Immature natural killer cell (primary cell): ENCODE measurements at regions not wholly inside any gene's neighbourhood (a gene's known extent, or its start where the extent isn't known, plus 50 kb on each side); places are given as distances from the start of the nearest gene placed in this dataset.
"Not testable (repeated sequence)": the region's sequence is repeated elsewhere in the genome, so short reads cannot be mapped to it uniquely, and the experiment has no call there.

ENCODE experiments used
- DNase-seq, 3 donors: peaks; one replicate each; pipeline ENCODE4 v3.0.0; 2022; ENCODE audit warnings: mixed read lengths in 1 of 3
- H3K27ac Mint-ChIP-seq, 6 donors: one replicate each; pipeline ENCODE4 v1.8.0; 2020; ENCODE audit warnings: mixed read lengths in 6 of 6, mild to moderate bottlenecking in 5 of 6, inconsistent platforms in 4 of 6, moderate library complexity in 3 of 6
- H3K27me3 Mint-ChIP-seq, 3 donors: one replicate each; pipeline ENCODE4 v1.8.0; 2020 to 2021; ENCODE audit warnings: low read depth in 3 of 3, mild to moderate bottlenecking in 3 of 3, mixed read lengths in 3 of 3, moderate library complexity in 3 of 3, inconsistent platforms in 1 of 3
- H3K36me3 Mint-ChIP-seq, 3 donors: one replicate each; pipeline ENCODE4 v1.8.0; 2020; ENCODE audit warnings: mixed read lengths in 3 of 3, inconsistent platforms in 2 of 3, mild to moderate bottlenecking in 2 of 3
- H3K4me1 Mint-ChIP-seq, 2 donors: one replicate each; pipeline ENCODE4 v1.8.0; 2020; ENCODE audit warnings: inconsistent platforms in 2 of 2, mild to moderate bottlenecking in 2 of 2, mixed read lengths in 2 of 2, moderate library complexity in 1 of 2
- H3K4me3 Mint-ChIP-seq, 5 donors: one replicate each; pipeline ENCODE4 v1.8.0; 2020; ENCODE audit warnings: mild to moderate bottlenecking in 5 of 5, mixed read lengths in 5 of 5, inconsistent platforms in 3 of 5, moderate library complexity in 3 of 5
- H3K9me3 Mint-ChIP-seq, 6 donors: one replicate each; pipeline ENCODE4 v1.8.0; 2020; ENCODE audit warnings: mild to moderate bottlenecking in 6 of 6, mixed read lengths in 6 of 6, inconsistent platforms in 4 of 6, moderate library complexity in 3 of 6

GRCh38 chr6:115221198-115221597 is 839.5 kb downstream of the FRK start:
- no peaks in the 10 kb centered on the region for H3K4me1 Mint-ChIP-seq
- H3K4me3 Mint-ChIP-seq, result no peak overlapping the region
- H3K27me3 Mint-ChIP-seq, result peaks cover 0 to 1% (median under 1%) of the 10 kb centered on the region in 3 donors
- peaks cover 5 to 55% (median 42%) of the 10 kb centered on the region in 6 donors for H3K9me3 Mint-ChIP-seq
- no peak overlapping the region for H3K27ac Mint-ChIP-seq
- no peak for DNase-seq
- H3K36me3 Mint-ChIP-seq, result no peaks in the 10 kb centered on the region

DNA sequence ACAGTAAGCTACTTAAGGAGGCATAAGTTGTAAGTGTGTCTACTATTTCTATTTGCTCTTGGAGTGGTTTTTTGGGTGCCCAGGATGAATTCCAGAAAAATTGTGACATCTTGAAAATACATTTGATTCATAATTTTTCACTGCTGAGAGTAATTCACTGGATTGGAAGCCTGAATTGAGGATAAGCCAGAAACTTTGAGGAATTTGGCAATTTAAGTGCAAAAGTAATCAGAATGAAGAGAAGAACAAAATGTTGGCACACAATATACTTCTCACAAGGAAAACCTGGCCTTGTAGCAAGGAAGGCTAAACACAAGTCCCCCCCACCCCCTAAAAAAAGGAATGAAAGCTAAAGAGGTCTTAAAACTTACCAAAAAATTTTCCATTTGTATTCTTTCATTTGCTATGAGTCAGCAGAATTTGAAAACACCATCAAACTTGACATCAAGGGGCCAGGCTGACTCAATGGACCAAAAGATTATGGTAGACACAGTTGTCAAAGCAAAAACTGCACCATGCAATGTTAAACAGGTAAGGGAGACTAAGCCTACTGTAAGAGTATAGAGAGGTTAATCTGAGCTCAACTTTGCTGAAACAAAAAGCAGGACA is 840.0 kb downstream of the FRK start:
- DNase-seq, result no peak
- Mint-ChIP-seq H3K27me3 (peaks cover 0 to 2% (median 0%) of the 10 kb centered on the region in 3 donors), H3K4me1 (no peaks in the 10 kb centered on the region), H3K27ac (no peak overlapping the region), H3K36me3 (no peaks in the 10 kb centered on the region), H3K9me3 (peaks cover 5 to 57% (median 45%) of the 10 kb centered on the region in 6 donors), H3K4me3 (no peak overlapping the region)

- DNase-seq, result no peak
- Mint-ChIP-seq H3K4me1 (no peaks in the 10 kb centered on the region), H3K36me3 (no peaks in the 10 kb centered on the region), H3K27me3 (peaks cover 0 to 2% (median 0%) of the 10 kb centered on the region in 3 donors), H3K4me3 (no peak overlapping the region), H3K27ac (no peak overlapping the region), H3K9me3 (peaks cover 3 to 55% (median 43%) of the 10 kb centered on the region in 6 donors)
Measured at GRCh38 chr6:115219645-115220044, 841.0 kb downstream of the FRK start.

DNA sequence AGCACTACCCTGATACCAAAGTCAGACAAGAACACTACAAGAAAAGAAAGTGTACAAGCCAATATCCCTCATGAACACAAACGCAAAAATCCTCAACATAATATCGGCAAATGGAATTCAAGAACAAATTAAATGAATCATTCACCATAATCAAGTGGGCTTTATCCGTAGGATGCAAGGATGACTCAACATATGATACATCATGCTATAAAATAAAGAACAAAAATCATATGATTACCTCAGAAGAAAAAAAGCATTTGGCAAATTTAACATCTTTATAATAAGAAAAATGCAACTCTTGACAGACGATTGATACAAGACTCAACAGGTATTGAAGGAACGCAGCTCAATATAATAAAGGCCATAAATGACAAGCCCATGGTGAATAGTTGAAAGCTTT is 843.9 kb downstream of the FRK start:
- no peaks in the 10 kb centered on the region for H3K36me3 Mint-ChIP-seq
- H3K27me3 Mint-ChIP-seq, result peaks cover 0 to 2% (median 0%) of the 10 kb centered on the region in 3 donors
- no peak overlapping the region for H3K4me3 Mint-ChIP-seq
- no peak overlapping the region for H3K27ac Mint-ChIP-seq
- DNase-seq, result no peak
- H3K9me3 Mint-ChIP-seq, result peaks cover 6 to 53% (median 23%) of the 10 kb centered on the region in 6 donors
- H3K4me1 Mint-ChIP-seq, result no peaks in the 10 kb centered on the region

DNA sequence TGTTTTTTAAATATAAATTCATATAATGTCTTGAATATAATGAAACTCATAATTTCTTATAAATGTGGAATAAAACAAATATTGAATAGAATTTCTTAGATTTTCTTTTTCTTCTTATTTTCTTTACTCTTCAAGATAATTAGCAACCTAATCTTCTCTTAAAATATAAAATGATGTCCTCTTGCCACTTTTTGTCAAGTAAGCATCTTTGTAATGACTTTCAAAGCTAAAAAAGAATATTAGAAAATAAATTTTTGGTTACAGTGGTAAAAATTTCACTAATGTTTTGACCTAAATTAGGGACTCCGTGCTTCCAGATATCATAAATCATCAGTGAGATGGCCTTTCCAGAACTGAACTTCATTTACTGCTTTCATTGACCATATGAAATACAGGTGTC is 846.4 kb downstream of the FRK start:
- H3K27me3 Mint-ChIP-seq, result peaks cover 0 to 2% (median 0%) of the 10 kb centered on the region in 3 donors
- no peak overlapping the region for H3K4me3 Mint-ChIP-seq
- no peaks in the 10 kb centered on the region for H3K4me1 Mint-ChIP-seq
- H3K27ac Mint-ChIP-seq, result no peak overlapping the region
- no peaks in the 10 kb centered on the region for H3K36me3 Mint-ChIP-seq
- no peak for DNase-seq
- H3K9me3 Mint-ChIP-seq, result peaks cover 3 to 63% (median 24%) of the 10 kb centered on the region in 6 donors

DNA sequence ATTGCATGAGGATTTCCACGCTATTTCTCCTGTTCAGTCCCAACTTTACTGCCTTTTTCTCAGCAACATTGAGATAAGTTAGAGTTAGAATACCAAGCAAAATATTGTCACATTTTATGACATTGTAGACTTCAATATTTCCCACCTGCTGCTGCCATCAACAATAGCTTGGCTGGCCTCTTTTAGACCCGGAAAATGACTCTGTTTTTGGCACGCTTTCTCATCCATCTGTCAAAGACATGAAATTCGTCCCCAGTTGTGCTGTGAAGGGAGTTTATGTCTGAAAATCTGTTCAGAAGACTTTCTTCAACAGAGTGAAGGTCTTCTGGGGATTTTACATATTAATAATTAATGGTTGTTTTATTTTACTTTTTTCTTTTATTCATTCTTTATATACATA is 857.3 kb downstream of the FRK start:
- Mint-ChIP-seq H3K4me1 (no peaks in the 10 kb centered on the region), H3K27me3 (peaks cover 0 to 1% (median 0%) of the 10 kb centered on the region in 3 donors), H3K36me3 (no peaks in the 10 kb centered on the region), H3K27ac (no peak overlapping the region), H3K4me3 (no peak overlapping the region), H3K9me3 (peaks cover 13 to 60% (median 23%) of the 10 kb centered on the region in 6 donors)
- no peak for DNase-seq

- Mint-ChIP-seq H3K4me3 (no peak overlapping the region), H3K27ac (no peak overlapping the region), H3K36me3 (no peaks in the 10 kb centered on the region), H3K27me3 (peaks cover 0 to 2% (median 0%) of the 10 kb centered on the region in 3 donors), H3K9me3 (peaks cover 9 to 35% (median 13%) of the 10 kb centered on the region in 6 donors), H3K4me1 (no peaks in the 10 kb centered on the region)
- DNase-seq, result no peak
Measured at GRCh38 chr6:115194981-115195638, 852.3 kb upstream of the HS3ST5 start.

DNA sequence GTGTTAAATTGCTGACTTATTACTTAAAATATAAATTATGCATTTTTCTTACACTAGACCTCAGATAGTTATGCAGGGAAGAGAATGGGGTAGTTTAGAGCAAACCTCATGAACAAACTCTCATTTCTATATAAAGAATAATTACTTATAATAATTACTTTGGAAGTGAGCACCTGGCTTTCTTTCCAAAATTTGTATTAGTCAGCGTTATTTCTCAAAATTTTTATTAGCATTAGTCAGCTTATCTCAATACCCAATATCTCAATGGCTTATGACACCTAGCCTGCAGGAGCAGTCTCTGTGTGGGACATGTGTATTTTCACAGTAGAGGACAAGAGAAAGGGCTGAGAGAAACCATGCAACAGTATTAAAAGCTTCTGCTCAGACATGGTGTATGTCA is 849.2 kb upstream of the HS3ST5 start:
- no peak for DNase-seq
- Mint-ChIP-seq H3K36me3 (no peaks in the 10 kb centered on the region), H3K27ac (no peak overlapping the region), H3K4me3 (no peak overlapping the region), H3K27me3 (peaks cover 0 to 2% (median 0%) of the 10 kb centered on the region in 3 donors), H3K9me3 (peaks cover 8 to 28% (median 12%) of the 10 kb centered on the region in 6 donors), H3K4me1 (no peaks in the 10 kb centered on the region)

DNA sequence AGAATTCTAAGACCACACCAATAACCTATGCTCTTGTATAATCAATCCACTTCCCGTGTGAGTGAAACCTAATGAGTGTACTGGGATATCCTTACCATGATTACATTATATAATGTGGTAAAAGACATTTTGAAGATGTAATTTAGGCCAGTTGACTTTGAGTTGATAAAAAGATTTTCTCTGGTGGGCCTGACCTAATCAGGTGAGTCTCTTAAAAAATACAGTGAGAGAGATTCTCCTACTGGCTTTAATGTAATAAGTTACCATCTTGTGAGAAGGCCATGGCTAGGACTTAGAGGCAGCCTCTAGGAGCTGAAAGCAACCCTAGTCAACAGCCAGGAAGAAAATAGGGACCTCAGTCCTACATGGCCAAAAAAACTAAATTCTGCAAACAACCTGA is 847.7 kb upstream of the HS3ST5 start:
- Mint-ChIP-seq H3K4me3 (no peak overlapping the region), H3K4me1 (no peaks in the 10 kb centered on the region), H3K27ac (no peak overlapping the region), H3K36me3 (no peaks in the 10 kb centered on the region), H3K9me3 (peaks cover 9 to 35% (median 15%) of the 10 kb centered on the region in 6 donors), H3K27me3 (peaks cover 0 to 2% (median 0%) of the 10 kb centered on the region in 3 donors)
- DNase-seq, result no peak

DNA sequence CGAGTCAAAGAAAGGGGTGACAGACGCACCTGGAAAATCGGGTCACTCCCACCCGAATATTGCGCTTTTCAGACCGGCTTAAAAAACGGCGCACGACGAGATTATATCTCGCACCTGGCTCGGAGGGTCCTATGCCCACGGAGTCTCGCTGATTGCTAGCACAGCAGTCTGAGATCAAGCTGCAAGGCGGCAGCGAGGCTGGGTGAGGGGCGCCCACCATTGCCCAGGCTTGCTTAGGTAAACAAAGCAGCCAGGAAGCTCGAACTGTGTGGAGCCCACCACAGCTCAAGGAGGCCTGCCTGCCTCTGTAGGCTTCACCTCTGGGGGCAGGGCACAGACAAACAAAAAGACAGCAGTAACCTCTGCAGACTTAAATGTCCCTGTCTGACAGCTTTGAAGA is 832.6 kb upstream of the HS3ST5 start:
- not testable (repeated sequence) for DNase-seq, H3K27me3 Mint-ChIP-seq, H3K27ac Mint-ChIP-seq, H3K4me3 Mint-ChIP-seq, H3K4me1 Mint-ChIP-seq, H3K36me3 Mint-ChIP-seq
- peaks cover 6 to 20% (median 12%) of the 10 kb centered on the region in 6 donors for H3K9me3 Mint-ChIP-seq

GRCh38 chr6:115165912-115166311 is 823.1 kb upstream of the HS3ST5 start:
- H3K4me1 Mint-ChIP-seq, H3K27me3 Mint-ChIP-seq, H3K36me3 Mint-ChIP-seq, H3K4me3 Mint-ChIP-seq, DNase-seq, H3K27ac Mint-ChIP-seq: not testable (repeated sequence)
- H3K9me3 Mint-ChIP-seq, result peaks cover 18 to 43% (median 35%) of the 10 kb centered on the region in 6 donors

DNA sequence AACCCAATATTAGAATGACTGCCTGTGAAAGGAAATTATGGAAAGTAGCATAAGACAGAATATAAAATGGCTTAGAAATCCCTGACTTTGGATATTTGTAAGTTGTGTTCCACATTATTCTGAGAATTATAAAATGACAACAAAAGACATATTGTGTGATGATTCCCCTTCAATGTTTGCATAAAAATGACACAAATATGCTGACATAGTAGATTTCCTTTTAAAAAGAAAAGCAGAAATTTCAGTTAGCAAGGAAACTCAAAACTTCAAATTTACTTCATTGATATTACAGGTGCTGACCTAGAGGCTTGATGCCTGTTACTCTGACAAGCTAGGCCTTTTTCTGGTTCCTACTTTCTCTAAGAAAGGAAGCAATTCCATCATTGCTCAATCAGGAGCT is 816.9 kb upstream of the HS3ST5 start:
- no peak for DNase-seq
- H3K4me1 Mint-ChIP-seq, result no peaks in the 10 kb centered on the region
- no peak overlapping the region for H3K4me3 Mint-ChIP-seq
- H3K27me3 Mint-ChIP-seq, result peaks cover 0 to 2% (median 2%) of the 10 kb centered on the region in 3 donors
- peaks cover 13 to 57% (median 45%) of the 10 kb centered on the region in 6 donors for H3K9me3 Mint-ChIP-seq
- peaks cover 0 to 4% (median 0%) of the 10 kb centered on the region in 3 donors for H3K36me3 Mint-ChIP-seq
- no peak overlapping the region for H3K27ac Mint-ChIP-seq

GRCh38 chr6:115137910-115138309 is 795.1 kb upstream of the HS3ST5 start:
- DNase-seq, result no peak
- Mint-ChIP-seq H3K36me3 (peaks cover 0 to 4% (median 0%) of the 10 kb centered on the region in 3 donors), H3K4me3 (no peak overlapping the region), H3K9me3 (peaks cover 5 to 40% (median 12%) of the 10 kb centered on the region in 6 donors), H3K27ac (no peak overlapping the region), H3K27me3 (no peaks in the 10 kb centered on the region), H3K4me1 (no peaks in the 10 kb centered on the region)

- DNase-seq, result no peak
- Mint-ChIP-seq H3K9me3 (peaks cover 4 to 35% (median 18%) of the 10 kb centered on the region in 6 donors), H3K4me1 (peaks cover 0 to 7% of the 10 kb centered on the region in 2 donors), H3K4me3 (no peak overlapping the region), H3K27me3 (no peaks in the 10 kb centered on the region), H3K27ac (no peak overlapping the region), H3K36me3 (peaks cover 0 to 4% (median 0%) of the 10 kb centered on the region in 3 donors)
Measured at GRCh38 chr6:115133790-115134189, 791.0 kb upstream of the HS3ST5 start.
